Kidney epithelial cell (primary cell): ENCODE measurements at regions not wholly inside any gene's neighbourhood (a gene's known extent, or its start where the extent isn't known, plus 50 kb on each side); places are given as distances from the start of the nearest gene placed in this dataset.

ENCODE experiments used
- DNase-seq: peaks from one replicate; pipeline ENCODE4 v3.0.0-alpha.2; 2010; ENCODE audit warnings: low read depth
- H3K27me3 ChIP-seq: 2 replicates; pipeline ENCODE4 v1.6.0; 2011; ENCODE audit warnings: low read length; ENCODE audit not compliant: control insufficient read depth, insufficient read depth
- H3K36me3 ChIP-seq: 2 replicates; pipeline ENCODE4 v1.5.1; 2011; ENCODE audit warnings: low read length; ENCODE audit not compliant: control insufficient read depth, insufficient read depth
- H3K4me3 ChIP-seq: 2 replicates; pipeline ENCODE4 v1.5.1; 2011; ENCODE audit warnings: low read depth, mild to moderate bottlenecking, control low read depth, low read length
- CTCF ChIP-seq: IDR thresholded peaks from 2 replicates; pipeline ENCODE4 v1.5.1; 2011; ENCODE audit warnings: mild to moderate bottlenecking, moderate library complexity, low read length, control low read depth, inconsistent platforms; ENCODE audit not compliant: insufficient read depth, poor library complexity, severe bottlenecking

- Histone ChIP-seq H3K4me3 (no peak overlapping the region), H3K27me3 (no peaks in the 10 kb centered on the region), H3K36me3 (no peaks in the 10 kb centered on the region)
- DNase-seq = no peak
- TF ChIP-seq CTCF = no peak
Observed at GRCh38 chr22:34969001-34969790, 96.8 kb upstream of the ISX start.

DNA sequence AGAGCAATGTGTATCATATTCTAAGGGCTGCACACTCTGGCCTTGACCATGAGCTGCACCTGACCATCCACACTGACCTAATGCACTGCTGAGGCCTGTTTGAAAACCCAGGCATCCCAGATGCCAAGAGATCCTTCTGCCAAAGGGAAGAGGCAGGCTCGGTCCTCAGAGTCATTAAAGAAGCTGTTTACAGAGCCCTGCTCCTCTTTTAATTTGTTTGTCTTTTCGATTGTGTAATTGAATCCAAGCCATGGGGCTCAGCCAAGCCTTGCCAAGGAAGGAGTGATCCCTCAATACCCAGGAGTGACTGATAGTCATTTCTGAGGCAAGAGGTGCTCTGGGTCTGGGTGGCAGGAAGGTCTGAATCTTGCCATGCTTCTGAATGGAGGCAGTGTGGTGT is 94.5 kb upstream of the ISX start:
- no peak for TF ChIP-seq CTCF
- no peak for DNase-seq

GRCh38 chr22:34972191-34972897 is 93.6 kb upstream of the ISX start:
- no peak overlapping the region for H3K4me3 ChIP-seq
- DNase-seq = no peak
- H3K27me3 ChIP-seq = no peaks in the 10 kb centered on the region
- H3K36me3 ChIP-seq = no peaks in the 10 kb centered on the region
- no peak for TF ChIP-seq CTCF

More for the DNA sequence above, 94.5 kb upstream of the ISX start:
- Histone ChIP-seq H3K36me3 (no peaks in the 10 kb centered on the region), H3K4me3 (no peak overlapping the region), H3K27me3 (no peaks in the 10 kb centered on the region)

- TF ChIP-seq CTCF = no peak
- Histone ChIP-seq H3K36me3 (no peaks in the 10 kb centered on the region), H3K27me3 (no peaks in the 10 kb centered on the region), H3K4me3 (no peak overlapping the region)
- no peak for DNase-seq
Observed at GRCh38 chr22:34973016-34973415, 92.9 kb upstream of the ISX start.

- DNase-seq = no peak
- TF ChIP-seq CTCF = no peak
- H3K27me3 ChIP-seq = no peaks in the 10 kb centered on the region
- no peak overlapping the region for H3K4me3 ChIP-seq
- no peaks in the 10 kb centered on the region for H3K36me3 ChIP-seq
Observed at GRCh38 chr22:34973926-34974325, 92.0 kb upstream of the ISX start.
